Upper lobe of left lung (tissue), 6 donors: ENCODE measurements at regions not wholly inside any gene's neighbourhood (a gene's known extent, or its start where the extent isn't known, plus 50 kb on each side); places are given as distances from the start of the nearest gene placed in this dataset.

Experiments used
- ATAC-seq, 2 donors: fragments of 200-7000 bp; cut with Tn5 transposase; one replicate each; pipeline ENCODE4 v1.9.1; 2022; ENCODE audit warnings: mild to moderate bottlenecking in 2 of 2, moderate library complexity in 2 of 2; ENCODE audit not compliant: low FRiP score in 2 of 2
- DNase-seq, 2 donors: peaks; one replicate each; pipeline ENCODE4 v3.0.0-alpha.2; 2019 to 2020
- H3K27ac ChIP-seq, 4 donors: fragments of 200-600 bp; sonication (generic); one replicate each; pipeline ENCODE4 v1.5.1; 2016 to 2019
- H3K27me3 ChIP-seq, 4 donors: fragments of 200-600 bp; sonication (generic); one replicate each; pipeline ENCODE4 v1.5.1; 2017 to 2019
- H3K36me3 ChIP-seq, 4 donors: fragments of 200-600 bp; sonication (generic); one replicate each; pipeline ENCODE4 v1.5.1; 2016 to 2019
- H3K4me1 ChIP-seq, 4 donors: fragments of 200-600 bp; sonication (generic); one replicate each; pipeline ENCODE4 v1.5.1; 2018 to 2019
- H3K4me3 ChIP-seq, 4 donors: fragments of 200-600 bp; sonication (generic); one replicate each; pipeline ENCODE4 v1.5.1; 2017 to 2019; ENCODE audit warnings: mild to moderate bottlenecking in 2 of 4, moderate library complexity in 1 of 4
- H3K9me3 ChIP-seq, 4 donors: fragments of 200-600 bp; sonication (generic); one replicate each; pipeline ENCODE4 v1.5.1; 2018 to 2019
- EP300 ChIP-seq, 4 donors: sonication (generic); formaldehyde crosslinking; IDR thresholded peaks; one replicate each; pipeline ENCODE4 v1.5.1; 2017; ENCODE audit warnings: antibody characterized with exemption in 4 of 4, control low read depth in 2 of 4
- POLR2A ChIP-seq, 4 donors: fragments of 450-650 bp; IDR thresholded peaks; one replicate each; pipeline ENCODE4 v1.5.1; 2016 to 2017; ENCODE audit warnings: antibody characterized with exemption in 4 of 4, mild to moderate bottlenecking in 2 of 4
- POLR2AphosphoS5 ChIP-seq, 2 donors: sonication (generic); formaldehyde crosslinking; IDR thresholded peaks; one replicate each; pipeline ENCODE4 v1.5.1; 2017; ENCODE audit warnings: antibody characterized with exemption in 2 of 2
- WGBS, 2 donors: methylation state at CpG; one replicate each; pipeline ENCODE4 v1.1.5; 2017 to 2018; 5-methylcytosine and 5-hydroxymethylcytosine counted together
- TF ChIP-seq, protein P1 (sequence below), 6 experiments: fragments of 450-650 bp in 4 of 6; fragments of 200-600 bp in 2 of 6; sonication (generic) in 2 of 6; IDR thresholded peaks; one replicate each; pipeline ENCODE4 v1.5.1; 2016 to 2019; ENCODE audit warnings: antibody characterized with exemption in 6 of 6
- donor health status: DM: no; HTN: no; CAD: no; lungs with moderate emphysema.
- donor health status: DM: no; HTN: yes; CAD: no; lungs with severe emphysema.

DNA sequence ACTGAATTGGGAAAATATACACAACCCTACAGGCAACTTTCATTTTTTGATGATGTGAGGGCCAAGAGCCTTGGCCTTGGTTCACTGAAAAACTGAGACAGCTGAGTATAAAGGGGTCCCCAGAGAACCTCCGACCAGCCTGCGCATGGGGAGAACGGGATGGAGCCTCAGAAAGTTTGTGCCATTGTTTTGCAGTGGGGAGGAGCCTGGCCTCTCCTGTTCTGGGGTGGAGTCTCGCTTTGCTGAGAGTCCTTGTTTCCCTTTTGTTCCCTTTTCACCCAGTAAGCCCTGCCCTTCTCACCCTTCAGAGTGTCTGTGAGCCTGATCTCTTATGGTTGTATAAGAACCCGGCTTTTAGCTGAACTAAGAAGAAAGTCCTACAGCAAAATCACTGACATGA lies 193.2 kb upstream of the AKR1E2 start:
- no peak for DNase-seq
- H3K36me3 ChIP-seq = no peaks in the 10 kb centered on the region
- no peaks in the 10 kb centered on the region for H3K9me3 ChIP-seq
- 89 to 90% methylated on average over 5 of the region's 5 CpGs for WGBS, 2 donors
- H3K4me3 ChIP-seq = no peak overlapping the region
- no peak for ATAC-seq
- H3K4me1 ChIP-seq = no peaks in the 10 kb centered on the region
- H3K27ac ChIP-seq = no peak overlapping the region
- H3K27me3 ChIP-seq = no peaks in the 10 kb centered on the region
- TF ChIP-seq, protein P1, sequence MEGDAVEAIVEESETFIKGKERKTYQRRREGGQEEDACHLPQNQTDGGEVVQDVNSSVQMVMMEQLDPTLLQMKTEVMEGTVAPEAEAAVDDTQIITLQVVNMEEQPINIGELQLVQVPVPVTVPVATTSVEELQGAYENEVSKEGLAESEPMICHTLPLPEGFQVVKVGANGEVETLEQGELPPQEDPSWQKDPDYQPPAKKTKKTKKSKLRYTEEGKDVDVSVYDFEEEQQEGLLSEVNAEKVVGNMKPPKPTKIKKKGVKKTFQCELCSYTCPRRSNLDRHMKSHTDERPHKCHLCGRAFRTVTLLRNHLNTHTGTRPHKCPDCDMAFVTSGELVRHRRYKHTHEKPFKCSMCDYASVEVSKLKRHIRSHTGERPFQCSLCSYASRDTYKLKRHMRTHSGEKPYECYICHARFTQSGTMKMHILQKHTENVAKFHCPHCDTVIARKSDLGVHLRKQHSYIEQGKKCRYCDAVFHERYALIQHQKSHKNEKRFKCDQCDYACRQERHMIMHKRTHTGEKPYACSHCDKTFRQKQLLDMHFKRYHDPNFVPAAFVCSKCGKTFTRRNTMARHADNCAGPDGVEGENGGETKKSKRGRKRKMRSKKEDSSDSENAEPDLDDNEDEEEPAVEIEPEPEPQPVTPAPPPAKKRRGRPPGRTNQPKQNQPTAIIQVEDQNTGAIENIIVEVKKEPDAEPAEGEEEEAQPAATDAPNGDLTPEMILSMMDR (IDR thresholded peaks at IDR 0.05) = no peak

DNA sequence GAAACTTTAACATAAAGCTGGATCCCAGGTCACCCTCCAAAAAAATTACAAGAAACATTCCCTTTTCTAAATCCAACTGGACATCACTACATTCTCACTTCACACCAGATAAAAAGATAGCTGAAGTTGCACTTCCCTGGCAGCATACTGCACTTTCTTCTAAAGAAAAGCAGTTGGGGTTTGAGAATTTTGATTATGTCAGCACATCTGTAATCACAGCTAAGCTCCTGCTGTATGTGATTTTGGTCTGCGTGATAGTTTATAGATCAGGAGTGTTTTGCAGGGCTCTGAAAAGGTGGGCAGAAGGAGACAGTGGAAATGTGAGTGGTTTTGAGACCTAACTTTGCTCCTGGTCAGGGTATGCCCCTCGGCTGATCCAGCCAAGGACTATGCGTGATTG lies 199.1 kb upstream of the AKR1E2 start:
- no peak for DNase-seq
- H3K4me3 ChIP-seq = no peak overlapping the region
- H3K36me3 ChIP-seq = no peaks in the 10 kb centered on the region
- H3K27me3 ChIP-seq = no peaks in the 10 kb centered on the region
- no peak for TF ChIP-seq EP300 (IDR thresholded peaks at IDR 0.05)
- no peak for TF ChIP-seq POLR2A (IDR thresholded peaks at IDR 0.05)
- TF ChIP-seq, protein P1 (IDR thresholded peaks at IDR 0.05) = no peak
- no peak for TF ChIP-seq POLR2AphosphoS5 (IDR thresholded peaks at IDR 0.05)
- H3K27ac ChIP-seq = no peak overlapping the region
- ATAC-seq = no peak
- H3K9me3 ChIP-seq = peaks cover 0 to 9% (median 6%) of the 10 kb centered on the region in 4 donors
- 96 to 98% methylated on average over 3 of the region's 3 CpGs for WGBS, 2 donors
- no peaks in the 10 kb centered on the region for H3K4me1 ChIP-seq

DNA sequence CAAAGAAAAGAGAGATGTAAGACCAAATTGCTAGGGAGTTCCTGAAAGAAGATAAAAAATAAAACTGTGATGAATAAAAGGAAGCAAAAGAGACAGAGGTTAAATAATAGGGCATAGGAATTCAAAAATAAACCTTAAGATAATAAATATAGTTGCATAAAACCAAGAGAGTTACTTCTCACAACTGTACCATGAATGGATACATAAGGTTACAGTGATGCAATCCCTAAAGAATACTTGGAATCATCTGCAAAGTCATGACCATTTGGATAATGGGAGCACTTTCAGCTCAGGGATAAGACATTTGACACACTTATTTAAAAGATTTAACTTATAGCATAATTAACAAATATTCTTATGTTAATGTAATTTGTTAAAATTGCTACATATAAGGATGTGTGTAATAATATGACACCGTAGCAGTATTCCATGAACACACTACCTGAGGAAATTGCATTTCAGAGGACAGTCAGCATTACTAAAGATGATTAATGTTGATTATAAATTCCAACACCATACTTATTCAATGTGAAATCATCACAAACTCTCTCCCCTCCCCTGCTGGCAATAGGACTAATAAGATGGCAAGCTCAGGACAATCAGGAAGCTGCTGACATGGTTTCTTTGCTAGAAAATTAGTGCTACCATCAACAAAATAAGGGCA lies 202.1 kb upstream of the AKR1E2 start:
- ATAC-seq (no peak), DNase-seq (no peak)
- Histone ChIP-seq H3K36me3 (no peaks in the 10 kb centered on the region), H3K4me3 (no peak overlapping the region), H3K27ac (no peak overlapping the region), H3K4me1 (no peaks in the 10 kb centered on the region), H3K27me3 (no peaks in the 10 kb centered on the region), H3K9me3 (peaks cover 0 to 9% (median 6%) of the 10 kb centered on the region in 4 donors)
- no peak for TF ChIP-seq EP300 (IDR thresholded peaks at IDR 0.05)
- TF ChIP-seq POLR2A (IDR thresholded peaks at IDR 0.05) = no peak
- no peak for TF ChIP-seq POLR2AphosphoS5 (IDR thresholded peaks at IDR 0.05)
- TF ChIP-seq, protein P1 (IDR thresholded peaks at IDR 0.05) = no peak
- WGBS, 2 donors = 89 to 90% methylated on average over 1 of the region's 1 CpG

DNA sequence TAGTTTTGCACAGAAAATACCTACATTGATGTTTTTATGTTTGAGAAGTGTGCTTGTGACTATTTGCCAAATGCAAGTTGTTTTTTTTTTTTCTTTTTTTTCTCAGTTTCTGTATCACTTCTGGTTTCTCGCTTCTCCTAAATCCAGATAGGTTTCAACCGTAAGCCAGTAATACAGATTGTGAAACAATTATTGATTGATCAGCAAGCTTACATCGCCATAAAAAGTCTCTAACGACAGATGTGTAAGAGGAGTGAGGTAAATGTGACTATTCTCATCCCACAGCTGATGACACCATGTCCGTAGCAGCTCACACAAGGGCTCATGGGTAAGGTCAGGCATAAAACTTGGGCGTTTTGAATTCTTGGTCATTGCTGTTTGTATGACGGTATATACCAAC lies 202.8 kb upstream of the AKR1E2 start:
- no peak for ATAC-seq
- Histone ChIP-seq H3K9me3 (peaks cover 0 to 9% (median 6%) of the 10 kb centered on the region in 4 donors), H3K4me1 (no peaks in the 10 kb centered on the region), H3K27ac (no peak overlapping the region), H3K27me3 (no peaks in the 10 kb centered on the region), H3K4me3 (no peak overlapping the region), H3K36me3 (no peaks in the 10 kb centered on the region)
- no peak for TF ChIP-seq EP300 (IDR thresholded peaks at IDR 0.05)
- TF ChIP-seq POLR2A (IDR thresholded peaks at IDR 0.05) = no peak
- TF ChIP-seq, protein P1 (IDR thresholded peaks at IDR 0.05) = no peak
- no peak for TF ChIP-seq POLR2AphosphoS5 (IDR thresholded peaks at IDR 0.05)
- DNase-seq = no peak
- 86 to 93% methylated on average over 7 of the region's 7 CpGs for WGBS, 2 donors

DNA sequence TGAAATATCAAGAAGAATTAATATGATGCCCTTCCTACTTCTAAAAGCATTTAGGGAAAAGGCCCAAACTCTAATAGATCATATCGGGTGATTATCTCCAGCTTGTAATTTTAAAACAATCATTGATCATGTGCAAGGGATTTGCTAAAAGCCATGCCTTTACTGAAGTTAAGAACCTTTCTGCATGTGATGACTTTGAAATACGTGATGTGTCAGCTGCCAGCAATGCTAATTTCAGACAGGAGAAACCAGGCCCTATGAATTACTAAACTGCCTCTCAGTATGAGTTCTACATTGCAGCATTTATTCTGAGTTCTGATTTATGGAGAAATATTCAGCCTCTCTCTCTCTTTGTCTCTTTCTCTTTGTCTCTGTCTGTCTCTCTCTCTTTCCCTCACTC lies 203.6 kb upstream of the AKR1E2 start:
- H3K4me3 ChIP-seq = no peak overlapping the region
- H3K27me3 ChIP-seq = no peaks in the 10 kb centered on the region
- ATAC-seq (no peak), DNase-seq (no peak)
- no peaks in the 10 kb centered on the region for H3K36me3 ChIP-seq
- peaks cover 0 to 6% (median 5%) of the 10 kb centered on the region in 4 donors for H3K9me3 ChIP-seq
- H3K27ac ChIP-seq = no peak overlapping the region
- 92 to 94% methylated on average over 2 of the region's 2 CpGs for WGBS, 2 donors
- no peak for TF ChIP-seq POLR2AphosphoS5 (IDR thresholded peaks at IDR 0.05)
- H3K4me1 ChIP-seq = no peaks in the 10 kb centered on the region
